ENCODE measurements at regions not wholly inside any gene's neighbourhood (a gene's known extent, or its start where the extent isn't known, plus 50 kb on each side); places are given as distances from the start of the nearest gene placed in this dataset.

- TF ChIP-seq CTCF (IDR thresholded peaks at IDR 0.05) (no peak), EP300 (IDR thresholded peaks at IDR 0.05) (no peak), POLR2A (IDR thresholded peaks at IDR 0.05; ENCODE audit: low read depth) (no peak), POLR2AphosphoS5 (IDR thresholded peaks at IDR 0.05) (no peak)
Measured at GRCh38 chr4:183834252-183834651, 70.9 kb upstream of the STOX2 start.
